ENCODE measurements at regions not wholly inside any gene's neighbourhood (a gene's known extent, or its start where the extent isn't known, plus 50 kb on each side); places are given as distances from the start of the nearest gene placed in this dataset.

DNA sequence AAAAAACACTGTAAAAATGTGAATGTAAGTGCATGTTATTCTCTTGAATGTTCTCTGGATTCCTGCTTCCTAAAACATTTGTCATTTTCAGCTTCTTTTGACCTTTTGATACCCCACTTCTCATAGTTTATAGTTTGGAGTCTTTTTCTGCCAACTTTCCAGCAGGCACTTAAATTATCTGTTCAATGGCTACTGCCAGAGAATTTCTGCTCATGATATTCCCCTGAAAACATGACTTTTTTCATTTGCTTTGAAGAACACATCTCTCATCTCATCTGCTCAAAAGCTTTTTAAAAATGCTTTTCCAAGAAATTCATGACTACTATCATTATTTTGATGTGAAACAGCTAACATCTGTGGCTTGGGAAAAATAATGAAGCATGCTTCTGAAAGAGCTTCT is 269.7 kb upstream of the PCDH7 start:
- DNase-seq, result no peak
- Histone ChIP-seq H3K9me3 (no peaks in the 10 kb centered on the region), H3K4me1 (no peaks in the 10 kb centered on the region), H3K4me3 (ENCODE audit: low read depth, low read length) (no peak overlapping the region), H3K27me3 (no peaks in the 10 kb centered on the region), H3K36me3 (no peaks in the 10 kb centered on the region)
- TF ChIP-seq, protein P1, sequence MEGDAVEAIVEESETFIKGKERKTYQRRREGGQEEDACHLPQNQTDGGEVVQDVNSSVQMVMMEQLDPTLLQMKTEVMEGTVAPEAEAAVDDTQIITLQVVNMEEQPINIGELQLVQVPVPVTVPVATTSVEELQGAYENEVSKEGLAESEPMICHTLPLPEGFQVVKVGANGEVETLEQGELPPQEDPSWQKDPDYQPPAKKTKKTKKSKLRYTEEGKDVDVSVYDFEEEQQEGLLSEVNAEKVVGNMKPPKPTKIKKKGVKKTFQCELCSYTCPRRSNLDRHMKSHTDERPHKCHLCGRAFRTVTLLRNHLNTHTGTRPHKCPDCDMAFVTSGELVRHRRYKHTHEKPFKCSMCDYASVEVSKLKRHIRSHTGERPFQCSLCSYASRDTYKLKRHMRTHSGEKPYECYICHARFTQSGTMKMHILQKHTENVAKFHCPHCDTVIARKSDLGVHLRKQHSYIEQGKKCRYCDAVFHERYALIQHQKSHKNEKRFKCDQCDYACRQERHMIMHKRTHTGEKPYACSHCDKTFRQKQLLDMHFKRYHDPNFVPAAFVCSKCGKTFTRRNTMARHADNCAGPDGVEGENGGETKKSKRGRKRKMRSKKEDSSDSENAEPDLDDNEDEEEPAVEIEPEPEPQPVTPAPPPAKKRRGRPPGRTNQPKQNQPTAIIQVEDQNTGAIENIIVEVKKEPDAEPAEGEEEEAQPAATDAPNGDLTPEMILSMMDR (IDR thresholded peaks at IDR 0.05; ENCODE audit: low read depth, low read length), result no peak

DNA sequence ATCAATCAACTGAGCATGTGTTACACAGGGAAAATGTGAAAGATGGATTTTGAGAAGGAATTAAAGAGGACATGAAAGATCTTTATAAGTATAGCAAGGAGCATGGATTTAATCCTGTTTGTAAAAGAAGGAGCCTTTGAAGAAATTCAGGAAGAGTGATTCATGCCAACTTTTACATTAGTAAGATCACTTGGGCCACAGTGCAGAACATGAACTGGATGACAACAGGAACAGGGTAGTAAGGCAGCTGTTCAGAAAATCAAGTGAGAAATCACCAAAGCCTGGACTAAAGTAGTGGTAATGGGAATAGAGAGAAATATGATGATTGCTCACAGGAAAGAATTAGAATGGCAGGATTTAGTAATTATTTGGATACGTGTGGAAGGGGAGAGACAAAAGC is 265.7 kb upstream of the PCDH7 start:
- TF ChIP-seq, protein P1 (IDR thresholded peaks at IDR 0.05; ENCODE audit: low read depth, low read length), result no peak
- Histone ChIP-seq H3K36me3 (no peaks in the 10 kb centered on the region), H3K4me1 (no peaks in the 10 kb centered on the region), H3K9me3 (no peaks in the 10 kb centered on the region), H3K27me3 (no peaks in the 10 kb centered on the region), H3K4me3 (ENCODE audit: low read depth, low read length) (no peak overlapping the region)
- no peak for DNase-seq

DNA sequence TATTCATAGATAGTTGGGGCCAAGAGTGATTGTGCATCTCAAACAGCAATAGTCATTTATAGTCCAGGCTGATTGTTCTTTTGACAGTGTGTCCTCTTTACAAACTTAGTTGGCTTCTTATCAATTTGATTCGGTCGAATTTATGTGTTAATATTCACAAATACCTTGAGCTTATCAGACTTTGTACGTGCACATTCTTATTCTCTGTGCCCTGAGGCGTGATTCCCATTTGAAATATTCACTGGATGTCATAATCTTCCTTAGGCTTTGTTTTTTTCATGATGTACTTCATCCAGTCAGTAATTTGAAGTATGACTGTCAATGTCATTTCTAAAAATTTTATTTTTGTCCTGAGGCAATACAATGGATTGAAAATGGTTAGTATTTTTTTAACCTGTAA is 263.5 kb upstream of the PCDH7 start:
- no peak overlapping the region for H3K4me3 ChIP-seq (ENCODE audit: low read depth, low read length)
- TF ChIP-seq, protein P1 (IDR thresholded peaks at IDR 0.05; ENCODE audit: low read depth, low read length), result no peak
- H3K4me1 ChIP-seq, result no peaks in the 10 kb centered on the region
- no peaks in the 10 kb centered on the region for H3K27me3 ChIP-seq
- no peaks in the 10 kb centered on the region for H3K36me3 ChIP-seq
- no peaks in the 10 kb centered on the region for H3K9me3 ChIP-seq
- DNase-seq, result no peak

DNA sequence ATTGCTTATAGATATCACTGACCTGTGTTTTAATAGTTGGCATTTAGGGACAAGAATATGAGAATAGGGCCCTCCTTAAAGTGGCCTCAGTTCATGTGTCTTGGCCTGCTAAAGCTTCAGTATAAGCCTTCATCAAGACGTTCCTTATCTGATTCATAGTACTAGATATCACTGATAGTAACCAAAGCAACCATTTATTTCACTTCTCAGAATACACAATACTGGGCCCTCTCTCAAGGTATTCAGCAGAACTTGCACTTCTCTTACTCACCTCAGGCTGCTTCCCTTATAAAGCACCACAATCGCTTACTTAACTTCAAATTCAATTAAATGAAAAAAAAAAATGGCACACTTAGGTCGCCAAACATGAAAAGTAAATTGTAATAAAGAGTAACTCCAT is 259.4 kb upstream of the PCDH7 start:
- Histone ChIP-seq H3K9me3 (no peaks in the 10 kb centered on the region), H3K4me3 (ENCODE audit: low read depth, low read length) (no peak overlapping the region), H3K4me1 (no peaks in the 10 kb centered on the region), H3K36me3 (no peaks in the 10 kb centered on the region), H3K27me3 (no peaks in the 10 kb centered on the region)
- TF ChIP-seq, protein P1 (IDR thresholded peaks at IDR 0.05; ENCODE audit: low read depth, low read length), result no peak
- DNase-seq, result no peak

DNA sequence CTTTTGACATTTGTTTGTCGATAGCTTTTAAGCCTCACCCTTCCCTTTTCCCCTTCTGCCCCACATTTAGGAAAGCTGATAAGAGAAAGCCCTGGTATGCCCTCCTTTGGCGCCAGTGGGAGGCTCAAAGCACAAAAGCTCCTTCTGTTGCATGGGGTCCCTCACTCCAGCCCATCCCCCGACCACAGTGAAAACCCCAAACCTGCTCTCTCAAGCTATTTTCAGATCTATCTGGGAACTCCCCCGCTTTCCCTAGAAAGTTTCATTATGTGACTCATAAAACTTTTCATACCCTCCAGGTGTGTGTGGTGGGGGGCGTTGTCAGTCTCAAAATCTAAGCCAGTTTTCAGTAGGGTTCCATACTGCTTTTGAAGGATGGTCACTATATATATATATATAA is 259.0 kb upstream of the PCDH7 start:
- H3K36me3 ChIP-seq, result no peaks in the 10 kb centered on the region
- no peaks in the 10 kb centered on the region for H3K4me1 ChIP-seq
- no peaks in the 10 kb centered on the region for H3K9me3 ChIP-seq
- H3K4me3 ChIP-seq (ENCODE audit: low read depth, low read length), result no peak overlapping the region
- TF ChIP-seq, protein P1 (IDR thresholded peaks at IDR 0.05; ENCODE audit: low read depth, low read length), result no peak
- no peak for DNase-seq
- no peaks in the 10 kb centered on the region for H3K27me3 ChIP-seq

DNA sequence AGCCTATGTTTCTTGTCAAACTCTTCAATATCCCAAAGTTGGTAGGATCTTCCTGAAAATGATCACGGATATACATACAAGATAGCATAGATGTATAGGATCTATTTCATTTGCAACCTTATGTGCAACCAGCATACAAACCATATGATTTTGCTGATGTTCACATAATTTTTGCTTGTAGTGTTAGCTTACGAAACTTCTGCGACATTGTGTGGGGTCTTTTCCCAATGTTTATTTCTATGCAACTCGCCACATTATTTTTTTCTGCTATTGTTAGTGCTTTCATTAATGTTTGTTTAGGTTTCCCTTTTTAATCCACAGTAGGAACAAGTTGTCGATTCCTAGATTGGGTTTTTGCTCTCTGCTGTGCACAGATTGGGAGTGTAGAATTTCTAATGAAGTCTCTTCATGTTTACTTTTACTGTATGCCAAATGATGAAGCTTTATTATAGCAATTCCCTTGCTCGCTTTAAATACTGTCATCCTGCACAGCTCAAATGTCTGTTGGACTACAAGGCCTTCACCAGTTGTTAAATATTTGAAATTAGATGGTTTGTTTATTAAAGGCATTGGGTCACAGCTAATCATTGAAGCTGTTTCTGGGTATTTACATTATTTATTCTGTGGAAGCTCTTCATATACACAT is 257.6 kb upstream of the PCDH7 start:
- no peaks in the 10 kb centered on the region for H3K27me3 ChIP-seq
- no peak for DNase-seq
- H3K36me3 ChIP-seq, result no peaks in the 10 kb centered on the region
- TF ChIP-seq, protein P1 (IDR thresholded peaks at IDR 0.05; ENCODE audit: low read depth, low read length), result no peak
- H3K9me3 ChIP-seq, result no peaks in the 10 kb centered on the region
- H3K4me3 ChIP-seq (ENCODE audit: low read depth, low read length), result no peak overlapping the region
- no peaks in the 10 kb centered on the region for H3K4me1 ChIP-seq
